ENCODE measurements at regions not wholly inside any gene's neighbourhood (a gene's known extent, or its start where the extent isn't known, plus 50 kb on each side); places are given as distances from the start of the nearest gene placed in this dataset.
"Not testable (repeated sequence)": the region's sequence is repeated elsewhere in the genome, so short reads cannot be mapped to it uniquely, and the experiment has no call there.

GRCh38 chr20:55142932-55143331 lies 667.5 kb downstream of the DOK5 start:
- no peak overlapping the region for H3K4me3 ChIP-seq (ENCODE audit: low read depth, low read length)
- TF ChIP-seq MYC (IDR thresholded peaks at IDR 0.05; ENCODE audit: low read depth, low read length) (no peak), POLR2A (IDR thresholded peaks at IDR 0.05; ENCODE audit: extremely low read depth, insufficient read length) (no peak)
- TF ChIP-seq, protein P1, sequence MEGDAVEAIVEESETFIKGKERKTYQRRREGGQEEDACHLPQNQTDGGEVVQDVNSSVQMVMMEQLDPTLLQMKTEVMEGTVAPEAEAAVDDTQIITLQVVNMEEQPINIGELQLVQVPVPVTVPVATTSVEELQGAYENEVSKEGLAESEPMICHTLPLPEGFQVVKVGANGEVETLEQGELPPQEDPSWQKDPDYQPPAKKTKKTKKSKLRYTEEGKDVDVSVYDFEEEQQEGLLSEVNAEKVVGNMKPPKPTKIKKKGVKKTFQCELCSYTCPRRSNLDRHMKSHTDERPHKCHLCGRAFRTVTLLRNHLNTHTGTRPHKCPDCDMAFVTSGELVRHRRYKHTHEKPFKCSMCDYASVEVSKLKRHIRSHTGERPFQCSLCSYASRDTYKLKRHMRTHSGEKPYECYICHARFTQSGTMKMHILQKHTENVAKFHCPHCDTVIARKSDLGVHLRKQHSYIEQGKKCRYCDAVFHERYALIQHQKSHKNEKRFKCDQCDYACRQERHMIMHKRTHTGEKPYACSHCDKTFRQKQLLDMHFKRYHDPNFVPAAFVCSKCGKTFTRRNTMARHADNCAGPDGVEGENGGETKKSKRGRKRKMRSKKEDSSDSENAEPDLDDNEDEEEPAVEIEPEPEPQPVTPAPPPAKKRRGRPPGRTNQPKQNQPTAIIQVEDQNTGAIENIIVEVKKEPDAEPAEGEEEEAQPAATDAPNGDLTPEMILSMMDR (IDR thresholded peaks at IDR 0.05; ENCODE audit: low read depth, low read length), result no peak
- TF ChIP-seq, protein P2, sequence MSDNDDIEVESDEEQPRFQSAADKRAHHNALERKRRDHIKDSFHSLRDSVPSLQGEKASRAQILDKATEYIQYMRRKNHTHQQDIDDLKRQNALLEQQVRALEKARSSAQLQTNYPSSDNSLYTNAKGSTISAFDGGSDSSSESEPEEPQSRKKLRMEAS (IDR thresholded peaks at IDR 0.05; ENCODE audit: low read depth, low read length), result no peak
- no peak for DNase-seq (ENCODE audit: low read depth)

DNA sequence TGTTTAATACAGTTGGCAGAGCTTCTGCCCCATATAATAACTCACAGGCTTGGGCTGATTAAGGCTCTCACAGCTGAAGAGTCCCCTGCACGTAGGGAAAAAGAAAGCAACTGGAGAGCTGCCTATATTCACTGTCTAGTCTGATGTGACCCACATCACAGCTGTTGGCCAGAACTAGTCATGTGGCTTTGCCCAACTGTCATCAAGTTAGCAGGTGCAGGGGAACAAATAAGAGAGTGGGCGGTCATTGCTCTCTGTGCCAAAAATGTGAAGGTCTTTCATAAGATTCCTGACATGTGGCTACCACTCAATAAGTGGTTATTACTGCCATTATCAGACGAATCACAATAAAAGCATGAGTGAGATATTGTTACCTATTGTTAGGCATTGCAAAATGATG lies 665.2 kb downstream of the DOK5 start:
- TF ChIP-seq, protein P1 (IDR thresholded peaks at IDR 0.05; ENCODE audit: low read depth, low read length), result no peak
- TF ChIP-seq MYC (IDR thresholded peaks at IDR 0.05; ENCODE audit: low read depth, low read length), result no peak
- TF ChIP-seq, protein P2 (IDR thresholded peaks at IDR 0.05; ENCODE audit: low read depth, low read length), result no peak
- no peak for TF ChIP-seq POLR2A (IDR thresholded peaks at IDR 0.05; ENCODE audit: extremely low read depth, insufficient read length)
- no peak overlapping the region for H3K4me3 ChIP-seq (ENCODE audit: low read depth, low read length)
- no peak for DNase-seq (ENCODE audit: low read depth)

- TF ChIP-seq POLR2A (IDR thresholded peaks at IDR 0.05; ENCODE audit: extremely low read depth, insufficient read length) (no peak), MYC (IDR thresholded peaks at IDR 0.05; ENCODE audit: low read depth, low read length) (no peak)
- TF ChIP-seq, protein P1 (IDR thresholded peaks at IDR 0.05; ENCODE audit: low read depth, low read length), result no peak
- no peak overlapping the region for H3K4me3 ChIP-seq (ENCODE audit: low read depth, low read length)
- DNase-seq (ENCODE audit: low read depth), result no peak
Observed at GRCh38 chr20:55139173-55139765, 663.9 kb downstream of the DOK5 start.

DNA sequence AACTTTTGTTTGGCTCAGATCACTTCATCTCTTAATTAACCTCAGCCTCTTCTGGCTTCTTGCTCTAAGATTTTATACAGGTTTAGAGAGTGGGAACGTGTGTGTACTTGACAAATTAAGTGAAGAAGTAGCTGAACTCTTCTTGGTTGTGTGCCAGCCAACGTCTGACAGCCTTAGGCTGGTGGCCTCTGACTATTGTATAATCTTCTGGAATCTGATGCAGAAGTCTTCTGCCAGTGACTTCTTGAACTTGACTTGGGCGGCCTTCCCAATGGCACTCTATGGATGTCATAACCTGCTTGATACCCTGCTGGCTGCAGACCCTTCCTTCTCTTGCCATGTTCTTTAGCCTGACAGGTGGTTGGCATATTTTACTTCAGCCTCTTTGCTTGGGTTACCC lies 660.5 kb downstream of the DOK5 start:
- no peak overlapping the region for H3K4me3 ChIP-seq (ENCODE audit: low read depth, low read length)
- DNase-seq (ENCODE audit: low read depth), result no peak
- no peak for TF ChIP-seq MYC (IDR thresholded peaks at IDR 0.05; ENCODE audit: low read depth, low read length)
- TF ChIP-seq, protein P2 (IDR thresholded peaks at IDR 0.05; ENCODE audit: low read depth, low read length), result no peak
- no peak for TF ChIP-seq POLR2A (IDR thresholded peaks at IDR 0.05; ENCODE audit: extremely low read depth, insufficient read length)
- TF ChIP-seq, protein P1 (IDR thresholded peaks at IDR 0.05; ENCODE audit: low read depth, low read length), result no peak

GRCh38 chr20:55132523-55132922 lies 657.1 kb downstream of the DOK5 start:
- no peak for DNase-seq (ENCODE audit: low read depth)
- TF ChIP-seq POLR2A (IDR thresholded peaks at IDR 0.05; ENCODE audit: extremely low read depth, insufficient read length) (no peak), MYC (IDR thresholded peaks at IDR 0.05; ENCODE audit: low read depth, low read length) (no peak)
- TF ChIP-seq, protein P2 (IDR thresholded peaks at IDR 0.05; ENCODE audit: low read depth, low read length), result no peak
- TF ChIP-seq, protein P1 (IDR thresholded peaks at IDR 0.05; ENCODE audit: low read depth, low read length), result no peak
- no peak overlapping the region for H3K4me3 ChIP-seq (ENCODE audit: low read depth, low read length)

DNA sequence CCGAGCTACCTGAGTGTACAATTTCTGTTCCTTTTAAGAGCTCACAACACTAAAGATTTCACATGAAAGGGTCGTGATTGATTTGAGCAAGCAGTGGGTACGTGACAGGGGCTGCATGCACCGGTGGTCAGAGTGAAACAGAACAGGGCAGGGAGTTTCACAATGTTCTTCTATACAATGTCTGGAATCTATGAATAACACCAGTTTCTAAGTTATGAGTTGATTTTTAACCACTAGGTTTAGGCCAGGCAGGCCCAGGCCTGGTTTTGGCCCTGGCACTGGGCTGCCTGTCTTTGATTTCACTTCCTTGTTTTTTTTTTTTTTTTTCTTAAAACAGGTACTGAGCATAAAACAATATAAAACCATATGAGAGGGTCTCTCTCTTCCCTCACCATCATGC lies 642.2 kb downstream of the DOK5 start:
- H3K4me3 ChIP-seq (ENCODE audit: low read depth, low read length); DNase-seq (ENCODE audit: low read depth): not testable (repeated sequence)
